GM19463 (cell line): ENCODE measurements at regions not wholly inside any gene's neighbourhood (a gene's known extent, or its start where the extent isn't known, plus 50 kb on each side); places are given as distances from the start of the nearest gene placed in this dataset.

Source experiments
- ATAC-seq: cut with Tn5 transposase; IDR thresholded peaks from one replicate; pipeline ENCODE4 v1.9.1; 2021; ENCODE audit warnings: mild to moderate bottlenecking, moderate library complexity; ENCODE audit not compliant: unreplicated experiment

DNA sequence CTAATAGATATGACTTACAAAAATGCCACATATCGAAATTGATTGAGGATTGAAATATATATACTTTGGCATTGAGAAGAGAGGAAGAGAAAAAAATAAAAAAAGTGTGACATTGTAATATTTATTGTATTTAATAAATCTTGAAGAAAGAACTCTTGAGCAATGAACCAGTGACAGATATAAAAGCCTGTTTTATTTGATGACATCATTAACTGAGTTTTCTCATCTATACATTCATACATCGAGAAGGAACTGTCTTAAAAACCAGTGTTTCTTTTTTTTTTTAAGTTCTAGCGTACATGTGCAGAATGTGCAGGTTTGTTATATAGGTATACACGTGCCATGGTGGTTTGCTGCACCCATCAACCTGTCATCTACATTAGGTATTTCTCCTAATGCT lies 368.2 kb downstream of the SNAPC1 start:
- ATAC-seq = no peak

GRCh38 chr14:62133776-62134550 lies 371.7 kb downstream of the SNAPC1 start:
- no peak for ATAC-seq

DNA sequence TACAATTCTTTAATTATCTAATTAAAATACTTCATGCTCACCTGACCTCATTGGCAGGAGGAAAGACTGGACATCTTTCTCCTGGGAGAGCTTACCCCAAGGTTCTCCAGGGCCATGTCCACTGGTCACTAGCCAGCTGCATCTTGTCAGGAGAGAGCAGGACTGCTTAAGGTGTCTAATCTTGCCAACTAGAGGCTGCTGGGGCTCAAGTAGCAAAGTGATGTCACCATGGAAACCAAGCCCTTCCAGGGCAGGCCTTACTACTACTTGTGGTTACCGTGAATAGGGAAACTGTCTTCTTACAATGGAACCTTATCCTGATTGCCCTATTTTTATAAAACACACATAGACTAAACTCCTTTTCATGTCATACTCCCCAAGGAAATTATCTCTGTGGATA lies 376.4 kb downstream of the SNAPC1 start:
- ATAC-seq = no peak

DNA sequence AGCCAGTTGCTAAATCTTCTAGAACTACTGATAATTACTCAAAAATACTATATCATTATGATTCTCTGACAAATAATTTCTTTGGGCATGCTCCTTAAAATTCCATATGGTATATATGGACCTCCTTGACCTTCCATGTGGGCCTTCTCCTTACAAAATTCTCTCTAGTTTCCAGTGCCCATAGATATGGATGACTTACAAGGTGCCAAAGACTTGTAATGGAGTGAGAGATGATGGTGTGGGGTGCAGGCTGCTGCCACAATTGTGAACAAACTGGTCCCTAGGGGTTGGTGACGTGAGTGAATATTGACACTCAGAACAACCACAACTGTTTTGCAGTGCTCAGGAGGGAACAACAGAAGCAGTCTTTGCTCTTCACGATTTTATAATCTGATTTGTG lies 378.9 kb downstream of the SNAPC1 start:
- no peak for ATAC-seq

- no peak for ATAC-seq
Measured at GRCh38 chr14:62143245-62143644, 381.0 kb downstream of the SNAPC1 start.

- ATAC-seq = no peak
Measured at GRCh38 chr14:62144863-62145262, 382.6 kb downstream of the SNAPC1 start.

DNA sequence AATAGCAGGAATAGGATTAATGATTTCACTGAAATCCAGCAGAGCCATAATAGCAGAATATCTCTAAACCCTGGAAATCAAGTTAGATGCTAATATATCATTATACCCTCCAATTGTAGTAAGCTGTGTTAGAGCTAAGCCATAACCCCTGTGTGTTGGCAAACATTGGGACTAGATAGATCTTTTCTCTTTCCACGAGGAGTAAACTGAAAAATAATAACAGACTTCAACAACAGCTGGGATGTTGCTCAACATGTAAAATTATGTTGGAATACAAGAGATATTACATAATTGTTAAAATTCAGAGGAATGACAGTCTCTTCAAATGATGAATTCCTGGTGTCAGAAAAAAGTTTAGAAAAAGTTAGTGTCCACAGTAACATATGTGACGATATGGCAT lies 383.8 kb downstream of the SNAPC1 start:
- no peak for ATAC-seq

GRCh38 chr14:62156052-62156451 lies 393.8 kb downstream of the SNAPC1 start:
- no peak for ATAC-seq

GRCh38 chr14:62158779-62159178 lies 396.6 kb downstream of the SNAPC1 start:
- ATAC-seq = no peak

DNA sequence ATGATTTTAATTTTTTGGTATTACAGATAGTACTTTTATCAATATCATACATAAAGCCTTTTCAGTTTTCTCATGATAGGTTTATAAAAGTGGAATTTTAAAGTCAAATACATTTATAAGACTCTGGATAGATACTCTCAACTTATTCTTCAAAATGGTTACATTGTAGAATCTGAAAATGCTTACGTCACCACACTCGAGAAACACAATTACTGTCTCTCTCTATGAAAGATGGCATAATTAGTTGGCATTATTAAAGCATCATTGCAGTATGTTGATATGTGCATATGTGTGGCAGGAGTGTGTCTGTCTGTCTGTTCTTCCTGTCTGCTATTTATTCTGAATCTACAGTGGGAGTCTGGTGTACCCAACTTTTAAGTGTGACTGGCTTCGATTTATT lies 397.1 kb downstream of the SNAPC1 start:
- ATAC-seq = no peak

DNA sequence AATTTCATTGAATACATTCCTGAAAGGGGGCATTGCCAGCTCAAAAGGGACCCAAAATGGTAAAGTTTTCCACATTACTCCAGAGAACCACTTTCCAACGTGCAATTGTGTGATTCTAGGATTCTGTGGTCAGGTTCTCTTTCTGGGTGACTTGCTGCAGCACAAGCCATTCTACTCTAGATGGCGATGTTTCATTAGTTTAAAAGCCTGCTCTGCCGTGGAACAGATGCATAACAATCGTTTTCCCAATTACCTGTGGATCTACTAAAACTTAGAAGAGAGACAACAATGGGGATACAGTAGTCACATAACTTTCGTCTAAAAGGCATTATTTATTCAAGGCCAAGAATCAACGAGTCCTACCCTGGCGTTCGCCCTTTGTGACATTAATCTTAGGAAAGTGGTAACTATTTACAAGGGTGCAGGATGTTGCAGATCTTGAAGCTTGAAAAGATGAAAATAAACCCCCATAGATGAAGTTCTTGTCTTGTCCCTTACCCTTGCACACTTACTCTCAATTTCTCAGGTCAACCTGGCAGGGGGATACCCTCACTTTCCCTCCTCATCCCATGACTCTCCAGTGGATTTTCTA lies 400.9 kb downstream of the SNAPC1 start:
- ATAC-seq = no peak

GRCh38 chr14:62168564-62169155 lies 406.4 kb downstream of the SNAPC1 start:
- no peak for ATAC-seq

- peak; percentile 68 for ATAC-seq
Measured at GRCh38 chr14:62179367-62180018, 417.3 kb downstream of the SNAPC1 start.

DNA sequence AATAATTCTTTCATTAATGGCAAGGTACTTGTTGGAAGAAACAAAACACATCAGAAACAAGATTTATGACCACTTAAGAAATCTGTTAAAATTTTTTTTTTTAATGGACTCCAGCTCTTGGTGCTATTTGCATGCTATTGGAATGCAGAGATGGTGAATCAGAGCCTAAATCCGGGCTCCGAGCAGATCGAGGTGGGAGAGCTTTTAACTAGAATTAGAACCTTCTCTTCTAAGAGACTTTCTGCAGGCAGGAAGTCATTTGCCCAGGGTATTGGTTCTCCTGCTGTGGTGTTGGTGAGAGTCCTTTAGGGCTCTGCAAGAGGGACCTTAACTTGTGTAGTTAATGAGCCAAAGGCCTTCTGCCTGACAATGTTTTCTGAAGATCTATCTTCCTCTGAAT lies 419.4 kb downstream of the SNAPC1 start:
- no peak for ATAC-seq

DNA sequence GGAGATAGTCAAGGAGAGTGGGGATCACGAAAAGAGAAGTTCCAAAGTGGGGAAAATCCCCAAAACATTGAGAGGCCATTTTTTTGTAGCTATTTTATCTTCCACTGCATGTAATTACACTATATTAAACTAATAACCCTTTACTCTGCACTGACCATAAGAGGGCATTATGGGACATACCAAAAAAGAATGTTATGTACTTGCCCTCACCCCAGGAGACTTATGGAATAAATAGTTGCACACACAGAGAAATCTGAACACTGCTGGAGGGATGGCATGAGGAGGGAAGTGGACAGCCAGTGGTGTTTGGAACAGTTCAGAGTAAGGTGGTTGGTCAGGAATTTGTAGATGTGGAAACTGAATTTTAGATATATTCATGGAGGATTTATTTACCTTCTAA lies 422.9 kb downstream of the SNAPC1 start:
- no peak for ATAC-seq

DNA sequence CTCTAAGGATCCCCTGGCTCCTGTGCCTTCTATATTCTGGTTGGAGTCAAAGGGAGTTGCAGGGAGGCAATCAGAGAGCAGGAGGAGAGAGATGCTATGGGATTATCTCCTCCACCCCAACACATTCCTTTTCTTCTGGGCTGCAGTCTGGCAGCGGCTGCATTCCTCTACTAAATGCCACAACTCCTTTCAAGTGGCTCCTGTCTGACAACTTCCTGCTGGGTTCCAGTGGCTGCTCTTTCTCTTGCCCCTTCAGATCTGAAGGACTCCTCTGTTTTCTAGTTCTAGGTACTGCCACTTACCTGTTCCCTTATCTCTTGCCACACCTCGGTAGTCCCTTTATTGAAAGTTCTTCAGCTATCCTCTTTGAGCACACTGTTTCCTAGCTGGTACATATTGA lies 425.0 kb downstream of the SNAPC1 start:
- ATAC-seq = no peak

GRCh38 chr14:62189698-62190097 lies 427.5 kb downstream of the SNAPC1 start:
- ATAC-seq = no peak

- ATAC-seq = no peak
Measured at GRCh38 chr14:62206456-62206855, 444.2 kb downstream of the SNAPC1 start.

- ATAC-seq = no peak
Measured at GRCh38 chr14:62209287-62209899, 447.2 kb downstream of the SNAPC1 start.

GRCh38 chr14:62213516-62213915 lies 451.3 kb downstream of the SNAPC1 start:
- ATAC-seq = no peak

DNA sequence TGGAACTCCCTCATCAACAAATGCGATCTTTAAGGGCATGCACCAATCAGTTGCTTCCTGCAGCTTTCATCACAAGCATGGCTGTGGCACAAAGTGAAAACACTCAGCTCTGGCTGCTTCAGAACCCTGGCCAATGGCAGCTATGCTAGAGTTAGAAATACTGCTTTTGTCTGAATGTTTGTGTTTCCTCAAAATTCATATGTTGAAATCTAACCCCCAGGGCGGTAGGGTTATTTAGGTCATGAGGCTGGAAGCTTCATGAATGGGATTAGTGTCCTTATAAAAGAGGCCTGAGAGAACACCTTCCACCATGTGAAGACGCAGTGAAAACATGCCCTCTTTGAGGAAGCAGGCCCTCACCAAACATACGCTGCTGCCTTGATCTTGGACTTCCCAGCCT lies 453.9 kb downstream of the SNAPC1 start:
- ATAC-seq = no peak
